Smooth muscle cell (in vitro differentiated cells): ENCODE measurements at regions not wholly inside any gene's neighbourhood (a gene's known extent, or its start where the extent isn't known, plus 50 kb on each side); places are given as distances from the start of the nearest gene placed in this dataset.
A peak's percentile ranks its signal among the peaks of the same experiment; 100 is the strongest.

Experiments
- DNase-seq: peaks from one replicate; lab custom pipeline; 2025; ENCODE audit not compliant: unreplicated experiment; lab: John Stamatoyannopoulos, UW
- H2AFZ ChIP-seq: fragments of 200-600 bp; sonication (generic); 2 replicates; pipeline ENCODE4 v1.6.0; 2016; ENCODE audit warnings: antibody characterized with exemption, low read depth, mild to moderate bottlenecking
- H3F3A ChIP-seq: fragments of 200-600 bp; sonication (generic); 2 replicates; pipeline ENCODE4 v1.6.0; 2017; ENCODE audit warnings: antibody characterized with exemption, low read depth
- H3K27ac ChIP-seq: fragments of 200-600 bp; sonication (generic); 2 replicates; pipeline ENCODE4 v1.5.1; 2016; ENCODE audit warnings: low read depth, mild to moderate bottlenecking
- H3K27me3 ChIP-seq: fragments of 200-600 bp; sonication (generic); 2 replicates; pipeline ENCODE4 v1.6.1; 2016; ENCODE audit warnings: low read depth, mild to moderate bottlenecking
- H3K36me3 ChIP-seq: fragments of 200-600 bp; sonication (generic); 2 replicates; pipeline ENCODE4 v1.5.1; 2016; ENCODE audit warnings: low read depth
- H3K4me1 ChIP-seq: fragments of 200-600 bp; sonication (generic); 2 replicates; pipeline ENCODE4 v1.5.1; 2016; ENCODE audit warnings: low read depth
- H3K4me2 ChIP-seq: fragments of 200-600 bp; sonication (generic); 2 replicates; pipeline ENCODE4 v1.6.0; 2016; ENCODE audit warnings: mild to moderate bottlenecking
- H3K4me3 ChIP-seq: fragments of 200-600 bp; sonication (generic); 2 replicates; pipeline ENCODE4 v1.5.1; 2016; ENCODE audit warnings: mild to moderate bottlenecking
- H3K79me2 ChIP-seq: fragments of 200-600 bp; sonication (generic); 2 replicates; pipeline ENCODE4 v1.6.0; 2016; ENCODE audit warnings: low read depth, mild to moderate bottlenecking
- H3K9ac ChIP-seq: fragments of 200-600 bp; sonication (generic); 2 replicates; pipeline ENCODE4 v1.6.0; 2016; ENCODE audit warnings: low read depth
- H3K9me3 ChIP-seq: fragments of 200-600 bp; sonication (generic); replicated peaks from 2 replicates; pipeline ENCODE4 v1.5.1; 2016; ENCODE audit warnings: low read depth
- H4K20me1 ChIP-seq: fragments of 200-600 bp; sonication (generic); 2 replicates; pipeline ENCODE4 v1.6.0; 2016; ENCODE audit warnings: low read depth
- CTCF ChIP-seq: fragments of 200-600 bp; sonication (generic); IDR thresholded peaks from 2 replicates; pipeline ENCODE4 v1.5.1; 2017; ENCODE audit warnings: borderline replicate concordance, mild to moderate bottlenecking, antibody characterized with exemption; ENCODE audit not compliant: insufficient read depth, poor library complexity, severe bottlenecking
- WGBS: methylation state at CpG from one replicate; pipeline ENCODE4 v1.1.7; 2016; ENCODE audit warnings: low lambda C conversion rate; 5-methylcytosine and 5-hydroxymethylcytosine counted together

DNA sequence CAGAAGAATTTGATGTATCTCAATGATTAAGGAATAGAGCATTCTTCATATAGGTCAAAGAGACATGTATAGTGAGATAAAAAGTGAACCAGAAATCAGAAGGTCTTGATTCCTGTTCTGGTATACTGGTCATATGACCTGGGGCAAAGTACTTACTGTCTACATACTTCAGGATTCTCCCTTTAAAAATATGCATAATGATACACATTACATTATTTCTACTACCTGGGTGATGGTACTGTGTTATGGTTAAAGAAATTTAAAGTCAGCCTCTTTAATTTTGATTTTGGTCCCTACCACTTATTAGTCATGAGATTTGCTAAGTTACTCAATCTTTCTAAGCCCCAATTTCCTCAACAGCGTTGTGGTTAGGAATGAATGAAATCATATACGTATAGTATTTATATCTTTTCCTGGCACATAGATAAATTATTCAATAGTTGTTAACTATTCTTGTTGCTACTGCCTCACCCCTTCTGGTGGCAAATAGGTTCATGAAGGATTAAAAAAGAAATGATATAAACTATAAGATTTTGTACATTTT, 984.1 kb downstream of the TLE4 start:
- Histone ChIP-seq H3F3A (no peaks in the 10 kb centered on the region), H3K4me2 (peak overlapping the region; percentile 21), H3K9ac (no peak overlapping the region), H3K4me3 (no peak overlapping the region), H2AFZ (no peak overlapping the region), H3K79me2 (no peaks in the 10 kb centered on the region), H3K27me3 (no peaks in the 10 kb centered on the region), H3K4me1 (peaks cover 17% of the 10 kb centered on the region), H3K27ac (no peak overlapping the region), H3K36me3 (no peaks in the 10 kb centered on the region), H4K20me1 (no peaks in the 10 kb centered on the region), H3K9me3 (no peaks in the 10 kb centered on the region)
- no peak for TF ChIP-seq CTCF
- DNase-seq, result no peak
- 25% methylated on average over 2 of the region's 2 CpGs for WGBS

DNA sequence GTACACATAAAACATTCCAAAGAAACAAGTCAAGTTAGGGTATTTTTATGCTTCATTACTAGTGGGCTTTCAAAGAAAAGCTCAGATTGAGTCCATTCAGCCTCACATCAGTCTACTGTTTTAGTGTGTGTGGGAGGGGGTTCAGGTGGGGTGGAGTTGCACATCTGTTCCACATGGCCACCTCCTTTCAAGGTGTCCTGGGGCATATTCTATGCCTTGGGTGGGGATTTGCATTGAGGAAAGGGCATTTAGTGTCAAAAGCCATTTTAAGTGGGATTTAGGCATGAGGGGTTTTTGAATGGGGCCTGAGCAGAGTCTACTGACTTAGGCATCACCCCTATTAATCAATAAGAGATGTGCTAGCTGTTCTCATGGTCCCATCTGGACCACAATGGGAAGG, 983.1 kb downstream of the TLE4 start:
- no peaks in the 10 kb centered on the region for H4K20me1 ChIP-seq
- no peak overlapping the region for H3K9ac ChIP-seq
- H3K9me3 ChIP-seq, result no peaks in the 10 kb centered on the region
- no peak overlapping the region for H3K27ac ChIP-seq
- H3K4me2 ChIP-seq, result no peak overlapping the region
- H3K4me1 ChIP-seq, result peaks cover 17% of the 10 kb centered on the region
- H3F3A ChIP-seq, result no peaks in the 10 kb centered on the region
- H3K36me3 ChIP-seq, result no peaks in the 10 kb centered on the region
- no peaks in the 10 kb centered on the region for H3K79me2 ChIP-seq
- no peak overlapping the region for H3K4me3 ChIP-seq
- no peaks in the 10 kb centered on the region for H3K27me3 ChIP-seq
- no peak for DNase-seq
- H2AFZ ChIP-seq, result no peak overlapping the region
- TF ChIP-seq CTCF, result no peak

- Histone ChIP-seq H3K27ac (no peak overlapping the region), H3K4me2 (no peak overlapping the region), H3F3A (no peaks in the 10 kb centered on the region), H3K36me3 (no peaks in the 10 kb centered on the region), H2AFZ (no peak overlapping the region), H3K79me2 (no peaks in the 10 kb centered on the region), H3K4me1 (peaks cover 17% of the 10 kb centered on the region), H3K9me3 (no peaks in the 10 kb centered on the region), H4K20me1 (no peaks in the 10 kb centered on the region), H3K4me3 (no peak overlapping the region), H3K9ac (no peak overlapping the region), H3K27me3 (no peaks in the 10 kb centered on the region)
- no peak for DNase-seq
- TF ChIP-seq CTCF, result no peak
- WGBS, result 62% methylated on average over 3 of the region's 3 CpGs
Measured at GRCh38 chr9:80554301-80554700, 982.5 kb downstream of the TLE4 start.

DNA sequence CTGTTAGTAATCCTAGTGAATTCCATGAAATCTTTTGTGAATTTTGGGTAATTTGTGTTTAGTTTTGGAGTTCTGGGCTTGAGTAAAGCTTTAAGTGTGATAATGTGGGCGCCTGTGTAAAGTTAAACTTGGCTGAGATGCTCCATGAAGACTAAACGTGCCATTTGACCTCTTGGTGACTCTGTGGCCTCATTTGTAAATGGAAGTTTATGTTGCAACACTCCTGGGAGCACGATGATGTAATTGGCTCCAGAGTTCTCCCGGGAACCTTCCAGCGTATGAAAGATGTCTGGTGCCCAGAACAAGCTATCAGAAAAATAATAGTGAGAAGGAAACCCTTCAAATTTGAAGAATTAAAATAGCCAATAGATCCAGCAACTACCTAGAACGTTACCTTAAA, 981.2 kb downstream of the TLE4 start:
- Histone ChIP-seq H2AFZ (no peak overlapping the region), H3F3A (no peaks in the 10 kb centered on the region), H3K9me3 (no peaks in the 10 kb centered on the region), H3K4me2 (peak overlapping the region; percentile 27), H3K27me3 (no peaks in the 10 kb centered on the region), H4K20me1 (no peaks in the 10 kb centered on the region), H3K27ac (no peak overlapping the region), H3K4me3 (no peak overlapping the region), H3K79me2 (no peaks in the 10 kb centered on the region), H3K36me3 (no peaks in the 10 kb centered on the region), H3K4me1 (peaks cover 17% of the 10 kb centered on the region), H3K9ac (no peak overlapping the region)
- no peak for TF ChIP-seq CTCF
- DNase-seq, result no peak
- 32% methylated on average over 6 of the region's 6 CpGs for WGBS
